IMR-90 (cell line): ENCODE measurements at regions not wholly inside any gene's neighbourhood (a gene's known extent, or its start where the extent isn't known, plus 50 kb on each side); places are given as distances from the start of the nearest gene placed in this dataset.

ENCODE experiments used
- ATAC-seq: fragments of 200-7000 bp; cut with Tn5 transposase; 2 replicates; pipeline ENCODE4 v1.9.1; 2020; ENCODE audit warnings: low read depth, mild to moderate bottlenecking, moderate library complexity
- BruUV-seq: library from RNA; stranded (reverse); fragments of 400-500 nt; replicated peaks from 2 replicates; lab custom pipeline; 2021; lab: Mats Ljungman, UMichigan
- CTCF ChIA-PET: fragments of 300-600 bp; formaldehyde crosslinking; extraction: SDS; loops from one replicate; lab custom pipeline; 2021; ENCODE audit warnings: antibody characterized with exemption; lab: Yijun Ruan, JAX
- POLR2A ChIA-PET: fragments of 300-600 bp; sonication (Branson Sonifier 250); formaldehyde crosslinking; loops from one replicate; lab custom pipeline; 2022; ENCODE audit warnings: antibody characterized with exemption; ENCODE audit not compliant: unreplicated experiment; lab: Charles Lee
- DNase-seq: peaks from one replicate; pipeline ENCODE4 v3.0.0; 2013
- H2AFZ ChIP-seq: replicated peaks from 2 replicates; pipeline ENCODE3; 2013; ENCODE audit warnings: low read length, mild to moderate bottlenecking; ENCODE audit not compliant: poor library complexity
- H2AK5ac ChIP-seq: 2 replicates; pipeline ENCODE4 v1.6.1; 2013; ENCODE audit warnings: low read depth, low read length, inconsistent platforms
- H2AK9ac ChIP-seq: replicated peaks from 2 replicates; pipeline ENCODE3; 2013; ENCODE audit warnings: mild to moderate bottlenecking, low read depth, low read length, moderate library complexity; ENCODE audit not compliant: poor library complexity
- H2BK120ac ChIP-seq: 2 replicates; pipeline ENCODE4 v1.6.1; 2013; ENCODE audit warnings: low read depth, low read length, inconsistent platforms
- H2BK15ac ChIP-seq: 3 replicates; pipeline ENCODE4 v1.6.1; 2013; ENCODE audit warnings: low read depth, low read length, inconsistent platforms
- H2BK20ac ChIP-seq: 2 replicates; pipeline ENCODE4 v1.6.1; 2013; ENCODE audit warnings: low read depth, mild to moderate bottlenecking, inconsistent platforms, low read length, moderate library complexity
- H2BK5ac ChIP-seq: 2 replicates; pipeline ENCODE4 v1.6.1; 2013; ENCODE audit warnings: mild to moderate bottlenecking, low read depth, low read length, inconsistent platforms; ENCODE audit not compliant: poor library complexity, severe bottlenecking
- H3K14ac ChIP-seq: replicated peaks from 2 replicates; pipeline ENCODE4 v1.6.1; 2013; ENCODE audit warnings: low read depth, low read length, inconsistent platforms
- H3K18ac ChIP-seq: 2 replicates; pipeline ENCODE4 v1.6.1; 2013; ENCODE audit warnings: low read depth, low read length, control low read depth
- H3K23ac ChIP-seq: 2 replicates; pipeline ENCODE4 v1.6.1; 2013; ENCODE audit warnings: low read depth, low read length, inconsistent platforms
- H3K27ac ChIP-seq: 2 replicates; pipeline ENCODE4 v1.5.1; 2013; ENCODE audit warnings: mild to moderate bottlenecking, control low read depth, low read length; ENCODE audit not compliant: insufficient read depth
- H3K27me3 ChIP-seq: 2 replicates; pipeline ENCODE4 v1.6.1; 2013; ENCODE audit warnings: low read length; ENCODE audit not compliant: control insufficient read depth, insufficient read depth
- H3K36me3 ChIP-seq: 2 replicates; pipeline ENCODE4 v1.6.1; 2013; ENCODE audit warnings: low read length, mixed read lengths; ENCODE audit not compliant: control insufficient read depth, insufficient read depth
- H3K4ac ChIP-seq: 2 replicates; pipeline ENCODE4 v1.6.1; 2013; ENCODE audit warnings: low read depth, low read length, inconsistent platforms
- H3K4me1 ChIP-seq: 2 replicates; pipeline ENCODE4 v1.6.1; 2013; ENCODE audit warnings: low read length, mixed read lengths; ENCODE audit not compliant: control insufficient read depth, insufficient read depth
- H3K4me2 ChIP-seq: 2 replicates; pipeline ENCODE4 v1.6.1; 2013; ENCODE audit warnings: low read depth, mild to moderate bottlenecking, control low read depth, low read length, moderate library complexity
- H3K4me3 ChIP-seq: 2 replicates; pipeline ENCODE4 v1.5.1; 2013; ENCODE audit warnings: low read depth, mild to moderate bottlenecking, control low read depth, low read length, moderate library complexity; ENCODE audit not compliant: insufficient read depth
- H3K56ac ChIP-seq: 2 replicates; pipeline ENCODE4 v1.6.1; 2013; ENCODE audit warnings: low read length, inconsistent platforms; ENCODE audit not compliant: insufficient read depth; ENCODE audit errors: extremely low read depth
- H3K79me1 ChIP-seq, 2 experiments: 2 replicates each; pipeline ENCODE4 v1.6.1; 2013; ENCODE audit warnings: low read length in 2 of 2, inconsistent platforms in 1 of 2, low read depth in 1 of 2
- H3K9ac ChIP-seq: 2 replicates; pipeline ENCODE4 v1.6.1; 2013; ENCODE audit warnings: low read depth, low read length, control low read depth
- H3K9me1 ChIP-seq: 2 replicates; pipeline ENCODE4 v1.6.1; 2013; ENCODE audit warnings: low read length, inconsistent platforms; ENCODE audit not compliant: insufficient read depth
- H3K9me3 ChIP-seq: 2 replicates; pipeline ENCODE4 v1.6.1; 2013; ENCODE audit warnings: low read length; ENCODE audit not compliant: control insufficient read depth, insufficient read depth
- H4K20me1 ChIP-seq: 2 replicates; pipeline ENCODE4 v1.6.1; 2013; ENCODE audit warnings: low read length, inconsistent platforms; ENCODE audit not compliant: insufficient read depth
- H4K5ac ChIP-seq: 2 replicates; pipeline ENCODE4 v1.6.1; 2013; ENCODE audit warnings: mild to moderate bottlenecking, low read depth, low read length, control low read depth
- H4K8ac ChIP-seq, 2 experiments: 2 replicates each; pipeline ENCODE4 v1.6.1; 2013; ENCODE audit warnings: low read depth in 2 of 2, low read length in 2 of 2, control low read depth in 1 of 2, inconsistent platforms in 1 of 2
- H4K91ac ChIP-seq: 2 replicates; pipeline ENCODE4 v1.6.1; 2013; ENCODE audit warnings: low read depth, low read length, inconsistent platforms; ENCODE audit not compliant: insufficient read depth
- BHLHE40 ChIP-seq: fragments of 150-350 bp; IDR thresholded peaks from 2 replicates; pipeline ENCODE4 v1.6.1; 2016; ENCODE audit warnings: mild to moderate bottlenecking, low read depth, low read length
- CEBPB ChIP-seq: IDR thresholded peaks from 2 replicates; pipeline ENCODE4 v1.6.1; 2012; ENCODE audit warnings: low read depth, low read length, improper control_type of control experiment
- CHD1 ChIP-seq: IDR thresholded peaks from 2 replicates; pipeline ENCODE4 v1.6.1; 2012; ENCODE audit warnings: low read depth, low read length, improper control_type of control experiment
- CTCF ChIP-seq: conservative IDR thresholded peaks from 2 replicates; pipeline ENCODE4 v1.5.1; 2012; ENCODE audit warnings: mild to moderate bottlenecking, low read depth, low read length, improper control_type of control experiment
- ELK1 ChIP-seq: fragments of 150-350 bp; IDR thresholded peaks from 2 replicates; pipeline ENCODE4 v1.6.1; 2016; ENCODE audit warnings: low read depth, mild to moderate bottlenecking, low read length, moderate library complexity, borderline replicate concordance
- FOS ChIP-seq: fragments of 150-350 bp; IDR thresholded peaks from 2 replicates; pipeline ENCODE4 v1.6.1; 2016; ENCODE audit warnings: low read depth, low read length
- MAFK ChIP-seq: IDR thresholded peaks from 2 replicates; pipeline ENCODE4 v1.6.1; 2012; ENCODE audit warnings: low read depth, low read length, improper control_type of control experiment
- MAZ ChIP-seq: IDR thresholded peaks from 2 replicates; pipeline ENCODE4 v1.6.1; 2012; ENCODE audit warnings: low read depth, mild to moderate bottlenecking, low read length, improper control_type of control experiment, moderate library complexity, borderline replicate concordance
- MXI1 ChIP-seq: IDR thresholded peaks from 2 replicates; pipeline ENCODE4 v1.6.1; 2012; ENCODE audit warnings: low read depth, mild to moderate bottlenecking, low read length, moderate library complexity, borderline replicate concordance
- RAD21 ChIP-seq: IDR thresholded peaks from 2 replicates; pipeline ENCODE4 v1.6.1; 2012; ENCODE audit warnings: low read length, improper control_type of control experiment
- RFX5 ChIP-seq: IDR thresholded peaks from 2 replicates; pipeline ENCODE4 v1.8.0; 2012; ENCODE audit warnings: low read depth, mild to moderate bottlenecking, low read length, moderate library complexity
- SMC3 ChIP-seq: fragments of 150-350 bp; IDR thresholded peaks from 2 replicates; pipeline ENCODE4 v1.6.1; 2016; ENCODE audit warnings: low read depth, mild to moderate bottlenecking, antibody characterized with exemption, low read length, moderate library complexity
- USF2 ChIP-seq: fragments of 150-350 bp; IDR thresholded peaks from 2 replicates; pipeline ENCODE4 v1.6.1; 2017; ENCODE audit warnings: mild to moderate bottlenecking, antibody characterized with exemption, low read length, low read depth
- WGBS, 2 experiments: methylation state at CpG; one replicate each; pipeline versions ENCODE4 v1.1.5 to v1.1.7; 2013; ENCODE audit warnings: missing lambda C conversion rate in 2 of 2; ENCODE audit not compliant: insufficient read length in 1 of 2; ENCODE audit errors: extremely low coverage in 2 of 2; 5-methylcytosine and 5-hydroxymethylcytosine counted together
- dilution Hi-C: fragments of 300-500 bp; cut with HindIII; formaldehyde crosslinking; loops from one replicate; pipeline ENCODE4 v1.14.3; 2018; ENCODE audit warnings: low sequenced_read_pairs; ENCODE audit not compliant: unreplicated experiment
- in situ Hi-C: fragments of 300-500 bp; cut with MboI; formaldehyde crosslinking; loops from 3 replicates; pipeline ENCODE4 v1.14.3; 2019; ENCODE audit warnings: low sequenced_read_pairs, inconsistent platforms, mixed read lengths
- intact Hi-C: fragments of 100-400 bp; cut with micrococcal nuclease; formaldehyde crosslinking; loops from 2 replicates; pipeline ENCODE4 v1.10.0; 2022

GRCh38 chr18:72013427-72013850 is 530.7 kb downstream of the CBLN2 start:
- no peak overlapping the region for H2AK5ac ChIP-seq
- H2AFZ ChIP-seq = no peak overlapping the region
- no peak for ATAC-seq
- H3K36me3 ChIP-seq = no peaks in the 10 kb centered on the region
- H4K20me1 ChIP-seq = no peaks in the 10 kb centered on the region
- BruUV-seq = no TSS peak
- intact Hi-C loops (no loop called here), dilution Hi-C loops (no loop called here), in situ Hi-C loops (no loop called here)
- H4K91ac ChIP-seq = no peak overlapping the region
- no peak overlapping the region for H3K18ac ChIP-seq
- no peak for TF ChIP-seq BHLHE40
- TF ChIP-seq CHD1 = no peak
- TF ChIP-seq MAZ = no peak
- TF ChIP-seq RFX5 = no peak
- TF ChIP-seq ELK1 = no peak
- no peak for TF ChIP-seq FOS
- TF ChIP-seq MXI1 = no peak
- no peak for TF ChIP-seq CTCF
- TF ChIP-seq USF2 = no peak
- TF ChIP-seq MAFK = no peak
- no peak for TF ChIP-seq CEBPB
- TF ChIP-seq RAD21 = no peak
- no peak for TF ChIP-seq SMC3
- no peak overlapping the region for H3K23ac ChIP-seq
- no peak for DNase-seq
- H3K9me1 ChIP-seq = no peaks in the 10 kb centered on the region
- no peak overlapping the region for H2BK15ac ChIP-seq
- no peak overlapping the region for H2BK20ac ChIP-seq
- no peak overlapping the region for H2AK9ac ChIP-seq
- ChIA-PET POLR2A (no interaction called here), CTCF (no interaction called here)
- no peak overlapping the region for H2BK120ac ChIP-seq
- H3K27ac ChIP-seq = no peak overlapping the region
- no peaks in the 10 kb centered on the region for H3K27me3 ChIP-seq
- H3K56ac ChIP-seq = no peak overlapping the region
- H3K4me2 ChIP-seq = no peak overlapping the region
- H4K5ac ChIP-seq = no peak overlapping the region
- H2BK5ac ChIP-seq = no peak overlapping the region
- WGBS, 2 experiments = no CpG with 5 or more reads among the region's 4 CpGs
- no peak overlapping the region for H3K4me3 ChIP-seq
- H4K8ac ChIP-seq = no peak overlapping the region
- no peaks in the 10 kb centered on the region for H3K79me1 ChIP-seq
- H3K4ac ChIP-seq = no peak overlapping the region
- no peak overlapping the region for H3K14ac ChIP-seq
- H3K9me3 ChIP-seq = no peaks in the 10 kb centered on the region; the same call in 1 of the 2 replicates
- no peaks in the 10 kb centered on the region for H3K4me1 ChIP-seq
- no peak overlapping the region for H3K9ac ChIP-seq
